SK-MEL-5 (cell line): ENCODE measurements at regions not wholly inside any gene's neighbourhood (a gene's known extent, or its start where the extent isn't known, plus 50 kb on each side); places are given as distances from the start of the nearest gene placed in this dataset.

Experiments
- DNase-seq: peaks from one replicate; pipeline ENCODE4 v3.0.0-alpha.2; 2016; ENCODE audit warnings: low read depth, low spot score
- in situ Hi-C: cut with HindIII; loops from 2 replicates; pipeline ENCODE4 v1.10.0; 2016; ENCODE audit warnings: low sequenced_read_pairs, high pct_unique_total_duplicates, low pct_unique_long_range_greater_than_20kb

DNA sequence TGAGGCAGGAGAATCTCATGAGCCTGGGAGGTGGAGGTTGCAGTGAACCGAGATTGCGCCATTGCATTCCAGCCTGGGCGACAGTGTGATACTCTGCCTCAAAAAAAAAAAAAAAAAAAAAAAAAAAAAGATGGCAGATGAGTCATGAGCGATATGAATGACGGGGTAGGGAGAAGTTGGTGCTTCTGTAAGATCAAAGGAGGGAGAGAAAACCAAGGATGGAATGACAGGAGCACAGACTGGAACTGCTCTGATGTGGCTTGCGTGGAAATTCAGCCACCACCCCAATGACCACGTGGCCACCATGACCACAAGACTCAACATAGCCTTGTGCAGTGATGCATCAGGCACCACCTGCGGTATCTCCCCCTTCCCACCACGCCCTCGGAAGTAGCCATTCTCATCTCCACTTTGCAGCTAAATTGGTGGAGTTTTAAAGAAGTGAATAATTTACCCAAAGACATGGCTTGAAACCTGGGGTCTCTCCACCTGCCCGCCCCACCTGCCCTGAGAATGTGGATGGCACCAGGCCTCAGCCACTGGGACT, 96.0 kb downstream of the ACKR3 start:
- in situ Hi-C loops, result no loop called here
- DNase-seq, result no peak

DNA sequence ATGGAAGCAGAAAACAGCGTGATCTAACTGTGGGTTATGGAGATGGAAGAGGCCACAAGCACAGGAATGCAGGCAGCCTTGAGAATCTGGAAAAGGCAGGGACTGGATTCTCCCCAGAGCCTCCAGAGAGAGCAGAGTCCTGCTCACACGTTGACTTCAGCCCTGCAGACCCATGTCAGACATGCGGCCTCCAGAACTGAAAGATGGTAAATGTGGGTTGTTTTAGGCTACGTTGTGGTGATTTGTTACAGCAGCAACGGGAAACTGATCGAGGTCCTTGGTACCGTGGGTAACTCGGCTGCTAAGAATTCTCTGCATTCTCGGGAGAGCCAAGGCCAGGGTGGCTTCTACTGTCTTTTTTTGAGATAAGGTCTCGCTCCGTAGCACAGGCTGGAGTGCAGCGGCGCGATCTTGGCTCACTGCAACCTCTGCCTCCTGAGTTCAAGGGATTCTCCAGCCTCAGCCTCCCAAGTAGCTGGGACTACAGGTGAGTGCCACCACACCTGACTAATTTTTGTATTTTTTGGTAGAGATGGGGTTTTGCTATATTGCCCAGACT, 97.1 kb downstream of the ACKR3 start:
- DNase-seq, result no peak
- in situ Hi-C loops, result no loop called here

DNA sequence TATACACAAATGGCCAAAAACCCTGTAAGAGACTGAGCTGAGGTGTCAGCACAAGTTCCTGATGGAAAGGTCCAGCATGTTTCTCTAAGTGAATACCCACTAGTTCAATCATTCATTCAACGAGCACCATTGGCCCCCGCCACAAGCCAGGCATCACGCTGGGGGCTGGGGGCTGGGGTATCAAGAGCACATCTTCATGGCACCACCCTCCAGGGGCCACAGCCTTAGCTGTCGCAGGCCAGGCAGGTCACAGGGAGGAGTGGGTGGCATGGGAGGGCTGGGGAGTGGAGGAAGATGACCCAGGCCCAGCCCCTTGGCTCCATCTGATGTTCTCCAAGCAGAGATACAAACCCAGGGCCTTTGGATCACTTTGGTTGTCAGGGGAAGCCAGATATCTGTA, 97.9 kb downstream of the ACKR3 start:
- in situ Hi-C loops, result no loop called here
- DNase-seq, result no peak

DNA sequence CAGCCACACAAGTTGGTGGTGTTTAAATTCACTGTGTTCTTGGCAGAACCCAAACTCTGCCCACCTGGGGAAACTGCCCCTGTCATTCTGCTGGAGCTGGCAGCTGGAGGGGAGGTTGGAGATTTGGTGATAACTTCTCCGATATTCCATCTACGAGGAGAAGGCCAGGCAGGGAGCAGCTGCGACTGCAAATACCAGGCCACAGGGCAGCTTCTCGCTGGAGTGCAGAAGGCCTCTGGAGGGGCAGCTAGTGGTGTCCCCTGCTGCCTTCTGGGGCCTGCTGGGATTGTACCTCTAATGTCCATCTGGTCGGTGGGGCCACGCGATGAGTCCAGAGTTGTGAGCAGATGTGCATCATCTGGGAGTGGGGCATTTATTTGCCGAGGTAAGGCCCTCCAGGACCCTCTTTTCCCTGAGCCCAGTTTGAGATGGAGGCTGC, 98.9 kb downstream of the ACKR3 start:
- in situ Hi-C loops, result no loop called here
- no peak for DNase-seq

DNA sequence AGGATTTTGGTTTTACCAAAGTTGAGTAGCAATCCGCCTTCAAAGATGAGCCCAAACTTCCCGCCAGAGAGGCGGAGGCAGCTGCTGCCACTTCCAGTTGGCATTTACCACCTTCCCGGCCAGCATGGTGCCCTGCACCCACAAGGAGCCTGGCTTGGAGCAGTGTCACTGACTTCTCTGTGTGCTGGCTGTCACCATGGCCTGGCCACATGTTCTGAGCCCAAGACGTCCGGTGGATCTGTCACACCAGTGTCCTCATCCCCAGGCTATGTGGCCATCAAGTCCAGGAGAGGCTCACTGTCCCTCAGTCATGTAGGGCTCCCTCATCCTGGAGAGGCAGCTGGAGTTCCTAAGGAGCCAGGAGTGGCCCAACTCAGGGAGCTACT, 100.6 kb downstream of the ACKR3 start:
- DNase-seq, result no peak
- in situ Hi-C loops, result no loop called here

DNA sequence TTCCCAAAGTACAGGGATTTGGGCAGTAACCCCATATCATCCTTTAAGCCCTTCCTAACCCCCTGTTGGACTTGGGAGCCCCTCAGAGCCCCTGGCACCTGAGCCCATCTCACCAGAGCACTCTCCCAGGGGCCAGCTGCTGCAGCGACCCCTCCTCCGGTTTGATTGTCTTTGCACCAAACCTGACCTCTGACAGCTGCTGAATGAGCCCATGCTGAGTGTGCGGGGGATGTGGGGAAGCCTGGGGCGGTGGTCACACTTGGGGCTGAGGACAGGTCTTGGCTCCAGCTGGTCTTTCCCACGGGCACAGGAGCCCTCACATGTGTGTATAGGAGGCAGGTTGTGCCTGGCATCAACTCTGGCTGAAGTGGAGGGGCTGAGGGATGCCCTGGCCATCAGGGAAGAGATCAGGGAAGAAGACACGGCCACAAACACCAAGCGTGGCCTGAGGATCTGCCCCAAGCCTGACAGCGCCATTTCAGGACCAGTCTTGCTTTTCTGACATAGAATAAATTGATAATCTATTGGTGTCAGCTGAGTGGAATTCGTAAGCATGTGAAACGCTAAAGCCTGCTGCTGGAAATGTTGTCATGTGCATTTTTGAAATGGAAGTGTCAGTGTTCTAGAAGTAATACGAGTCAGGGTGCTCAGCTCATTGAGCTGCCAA, 102.4 kb downstream of the ACKR3 start:
- DNase-seq, result no peak
- in situ Hi-C loops, result no loop called here

DNA sequence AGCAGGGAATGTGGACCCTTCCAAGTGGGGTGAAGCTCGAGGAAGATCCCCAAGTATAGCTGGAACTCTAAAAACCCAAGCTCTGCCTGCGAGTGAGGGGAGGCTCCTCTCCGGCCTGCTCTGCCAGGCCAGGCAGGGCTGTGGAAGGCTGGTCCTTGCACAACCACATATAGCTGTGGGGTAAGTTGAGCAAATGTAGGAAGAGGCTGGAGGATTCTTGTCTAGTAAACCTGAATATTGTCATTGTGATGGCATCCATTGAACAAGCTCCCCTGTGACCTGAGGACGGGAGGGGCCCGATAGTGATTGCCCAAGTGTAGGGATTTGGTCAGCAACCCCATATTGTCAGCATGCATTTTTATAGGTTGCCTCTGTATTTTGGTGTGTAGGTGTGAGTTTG, 103.0 kb downstream of the ACKR3 start:
- in situ Hi-C loops, result no loop called here
- DNase-seq, result no peak

DNA sequence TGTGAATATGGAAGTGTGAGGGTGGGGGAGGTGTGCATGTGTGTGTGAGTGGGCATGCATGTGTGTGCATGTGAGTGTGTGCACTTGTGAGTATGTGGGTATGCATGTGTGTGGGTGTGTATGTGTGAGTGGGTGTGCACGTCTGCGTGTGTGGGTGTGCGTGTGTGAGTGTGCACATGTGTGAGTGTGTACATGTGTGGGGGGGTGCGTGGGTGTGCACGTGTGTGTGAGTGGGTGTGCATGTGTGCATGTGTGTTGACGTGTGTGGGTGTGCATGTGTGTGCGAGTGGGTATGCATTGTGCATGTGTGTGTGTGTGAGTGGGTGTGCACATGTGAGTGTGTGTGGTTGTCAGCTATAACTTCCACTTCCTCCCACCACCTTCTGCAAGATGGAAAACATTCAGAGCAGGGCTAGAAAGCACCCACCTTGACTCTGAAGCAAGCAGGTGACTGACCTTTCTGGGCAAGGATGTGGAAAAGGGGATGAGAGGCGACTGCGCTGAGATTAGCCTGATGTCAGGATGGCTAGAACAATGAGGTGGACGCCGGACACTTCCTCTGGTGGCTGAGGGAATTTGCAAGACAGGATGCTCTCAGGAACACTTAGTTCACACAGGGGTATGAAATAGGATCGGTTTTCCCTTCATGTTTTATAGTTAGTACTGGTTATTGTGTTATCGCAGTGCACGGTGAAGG, 103.6 kb downstream of the ACKR3 start:
- in situ Hi-C loops, result no loop called here
- DNase-seq, result no peak

DNA sequence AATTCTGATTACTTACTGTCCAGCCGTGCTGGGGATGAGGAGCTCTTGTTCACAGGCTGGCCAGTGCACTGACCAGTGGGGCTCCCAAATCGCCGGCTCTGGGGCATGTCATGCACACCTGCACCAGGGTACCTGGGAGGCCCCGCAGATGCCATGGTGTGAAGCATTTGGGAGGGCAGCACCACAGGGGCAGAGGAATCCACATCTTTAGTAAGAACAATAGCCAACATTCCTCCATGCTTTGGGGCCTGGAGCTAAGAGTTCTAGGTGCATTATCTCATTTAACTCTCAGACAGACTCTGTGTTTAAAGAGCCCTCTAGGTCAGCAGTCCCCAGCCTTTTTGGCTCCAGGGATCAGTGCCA, 104.2 kb downstream of the ACKR3 start:
- DNase-seq, result no peak
- in situ Hi-C loops, result no loop called here

DNA sequence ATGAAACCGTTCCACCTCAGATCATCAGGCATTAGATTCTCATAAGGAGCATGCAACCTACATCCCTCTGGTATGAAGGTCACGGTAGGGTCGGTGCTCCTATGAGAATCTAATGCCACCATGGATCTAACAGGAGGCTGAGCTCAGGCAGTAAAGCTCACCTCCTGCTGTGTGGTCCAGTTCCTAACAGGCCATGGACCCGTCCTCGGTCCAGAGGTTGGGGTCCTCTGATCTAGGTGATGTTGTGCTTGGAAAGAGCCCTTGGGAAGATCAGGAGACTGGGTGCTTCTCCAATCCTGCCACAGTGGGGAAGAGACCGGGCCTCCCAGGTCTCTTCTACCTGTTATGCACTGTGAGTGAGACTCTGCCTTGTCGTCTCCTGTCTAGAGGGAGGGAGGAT, 104.6 kb downstream of the ACKR3 start:
- in situ Hi-C loops, result no loop called here
- DNase-seq, result no peak

DNA sequence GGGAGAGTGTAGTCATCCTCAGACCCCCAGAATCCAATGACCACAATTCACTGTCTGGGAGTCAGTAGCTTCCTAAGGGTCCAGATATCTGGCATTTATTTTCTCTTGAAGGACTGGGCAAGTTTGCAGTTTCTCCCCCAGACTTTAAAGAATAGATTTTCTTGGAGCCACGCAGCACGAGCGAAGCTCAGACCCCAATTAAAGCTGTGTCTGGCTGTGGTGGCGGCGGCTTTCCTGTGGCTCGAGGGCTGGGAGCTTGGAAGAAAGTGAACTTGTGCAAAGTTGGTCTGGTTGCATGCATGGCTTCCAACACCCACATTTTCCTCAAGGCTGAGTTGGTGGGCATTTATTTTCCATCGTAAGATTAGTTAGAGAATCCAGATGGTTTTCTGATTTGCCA, 105.0 kb downstream of the ACKR3 start:
- no peak for DNase-seq
- in situ Hi-C loops, result no loop called here

DNA sequence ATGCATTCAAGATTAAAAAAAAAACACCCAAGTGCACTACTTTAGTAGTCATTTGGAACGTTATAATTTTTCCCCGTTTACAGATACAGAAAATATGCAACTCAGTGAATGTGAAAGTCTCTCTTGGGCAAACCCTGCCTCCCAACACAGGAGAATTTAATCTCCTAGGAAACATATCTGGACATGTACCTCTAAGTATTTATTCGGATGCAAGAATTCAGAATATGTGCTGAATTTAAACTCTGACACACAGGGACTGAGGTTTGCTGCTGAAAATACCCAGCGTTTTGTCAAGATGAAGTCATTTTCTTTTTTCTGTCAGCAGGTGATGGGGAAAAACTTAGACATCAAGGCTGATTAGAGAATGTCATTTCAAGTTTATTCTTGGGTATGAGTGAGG, 105.4 kb downstream of the ACKR3 start:
- in situ Hi-C loops, result no loop called here
- DNase-seq, result no peak

DNA sequence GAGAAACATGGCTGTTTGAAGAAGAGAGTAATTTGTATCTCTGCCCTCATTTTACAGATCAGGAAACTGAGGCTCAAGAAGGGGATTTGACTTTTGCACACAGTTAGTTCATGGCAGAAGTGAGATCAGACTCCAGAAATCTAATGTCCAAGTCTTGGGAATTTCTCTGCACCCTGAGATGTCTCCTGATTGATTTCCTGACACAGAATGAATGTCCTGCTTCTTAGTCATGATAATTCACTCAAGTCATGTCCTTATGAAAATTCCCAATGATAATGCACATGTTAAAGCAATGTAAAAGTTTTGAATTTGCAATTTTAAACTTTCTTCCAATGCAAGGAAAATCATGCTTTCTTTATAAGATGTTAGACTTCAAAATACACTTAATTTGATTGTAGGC, 105.9 kb downstream of the ACKR3 start:
- DNase-seq, result no peak
- in situ Hi-C loops, result no loop called here

DNA sequence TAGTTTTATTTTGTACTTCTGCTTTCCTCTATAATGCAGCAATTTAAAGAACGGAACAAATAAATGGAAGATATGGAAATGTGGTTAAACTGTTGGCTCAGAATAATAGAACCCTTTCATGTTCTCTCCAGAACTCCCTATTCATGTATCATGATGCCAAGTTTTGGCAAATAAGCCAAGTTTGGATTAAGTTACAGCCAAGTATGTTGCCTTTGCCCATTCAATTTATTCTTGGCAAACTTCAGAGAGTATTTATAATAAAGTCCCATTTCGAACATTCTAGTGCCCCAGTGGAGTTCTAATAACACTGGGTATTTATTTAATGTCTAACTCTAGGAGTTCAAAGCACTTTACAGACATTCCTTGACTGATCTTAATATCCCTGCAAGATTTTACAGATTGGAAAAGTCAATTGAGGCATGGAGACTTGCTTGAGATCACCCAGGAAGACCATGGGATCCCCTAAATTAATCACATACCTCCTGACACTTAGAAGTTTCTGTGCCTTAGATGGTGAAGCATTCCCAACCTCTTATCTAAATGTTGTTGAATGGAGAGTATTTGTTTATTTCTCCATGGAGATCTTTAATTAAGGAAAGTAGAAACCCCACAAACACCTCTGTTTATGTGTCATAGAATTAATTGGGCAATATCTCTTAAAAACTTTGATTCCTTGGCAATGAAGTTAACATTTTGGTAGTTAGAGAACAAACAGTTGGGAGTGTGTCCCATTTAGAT, 106.7 kb downstream of the ACKR3 start:
- no peak for DNase-seq
- in situ Hi-C loops, result no loop called here

DNA sequence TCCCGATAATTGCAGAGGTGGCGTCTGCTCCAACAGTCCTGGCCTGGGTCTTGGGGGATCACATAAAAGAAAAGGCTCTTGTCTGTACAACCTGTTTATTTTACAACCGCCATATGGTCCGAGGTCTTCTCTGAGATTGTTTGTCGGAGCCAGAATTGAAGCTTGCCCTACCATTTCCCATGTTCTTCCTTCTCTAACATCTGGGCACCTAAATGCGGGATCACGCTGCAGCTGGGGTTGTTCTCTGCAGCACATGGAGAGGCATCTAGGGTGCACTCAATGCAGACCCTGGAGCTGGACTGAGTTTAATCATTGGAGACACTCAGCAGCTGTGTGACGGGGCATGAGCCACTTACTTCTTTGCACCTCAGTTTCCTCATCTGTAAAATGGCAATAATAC, 107.7 kb downstream of the ACKR3 start:
- in situ Hi-C loops, result no loop called here
- DNase-seq, result no peak

DNA sequence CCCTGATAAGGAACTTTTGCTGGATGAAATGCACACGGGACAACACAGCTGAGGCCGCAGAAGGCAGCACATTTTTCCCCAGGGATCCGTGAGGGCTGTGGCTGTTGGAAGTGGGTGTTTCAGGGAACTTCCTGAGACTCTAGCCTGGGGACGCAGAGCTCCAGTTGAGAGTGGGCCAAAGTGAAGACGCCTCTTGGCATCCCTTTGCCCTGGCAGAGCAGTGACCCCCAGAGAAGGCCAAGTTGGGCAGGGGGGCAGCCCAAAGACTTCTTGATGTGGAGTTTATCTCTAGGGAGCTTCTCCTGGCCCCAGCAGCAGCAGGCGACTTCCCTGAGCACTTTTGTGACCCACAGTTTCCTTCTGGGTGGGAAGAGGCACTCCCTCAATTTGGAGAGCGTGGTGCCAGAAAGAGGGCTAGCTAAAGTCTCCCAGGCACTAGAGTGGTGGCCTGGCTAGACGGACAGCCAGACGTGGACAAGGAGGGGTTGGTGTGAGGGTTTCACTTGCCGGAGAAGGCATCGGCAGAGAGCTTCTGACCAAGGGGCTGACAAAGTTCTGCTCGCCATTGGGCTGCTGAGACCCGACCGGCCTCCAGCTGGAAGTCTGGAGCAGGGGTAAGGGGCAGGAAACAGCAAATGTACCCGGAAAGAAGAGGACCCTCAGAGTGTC, 108.8 kb downstream of the ACKR3 start:
- in situ Hi-C loops, result no loop called here
- DNase-seq, result no peak

DNA sequence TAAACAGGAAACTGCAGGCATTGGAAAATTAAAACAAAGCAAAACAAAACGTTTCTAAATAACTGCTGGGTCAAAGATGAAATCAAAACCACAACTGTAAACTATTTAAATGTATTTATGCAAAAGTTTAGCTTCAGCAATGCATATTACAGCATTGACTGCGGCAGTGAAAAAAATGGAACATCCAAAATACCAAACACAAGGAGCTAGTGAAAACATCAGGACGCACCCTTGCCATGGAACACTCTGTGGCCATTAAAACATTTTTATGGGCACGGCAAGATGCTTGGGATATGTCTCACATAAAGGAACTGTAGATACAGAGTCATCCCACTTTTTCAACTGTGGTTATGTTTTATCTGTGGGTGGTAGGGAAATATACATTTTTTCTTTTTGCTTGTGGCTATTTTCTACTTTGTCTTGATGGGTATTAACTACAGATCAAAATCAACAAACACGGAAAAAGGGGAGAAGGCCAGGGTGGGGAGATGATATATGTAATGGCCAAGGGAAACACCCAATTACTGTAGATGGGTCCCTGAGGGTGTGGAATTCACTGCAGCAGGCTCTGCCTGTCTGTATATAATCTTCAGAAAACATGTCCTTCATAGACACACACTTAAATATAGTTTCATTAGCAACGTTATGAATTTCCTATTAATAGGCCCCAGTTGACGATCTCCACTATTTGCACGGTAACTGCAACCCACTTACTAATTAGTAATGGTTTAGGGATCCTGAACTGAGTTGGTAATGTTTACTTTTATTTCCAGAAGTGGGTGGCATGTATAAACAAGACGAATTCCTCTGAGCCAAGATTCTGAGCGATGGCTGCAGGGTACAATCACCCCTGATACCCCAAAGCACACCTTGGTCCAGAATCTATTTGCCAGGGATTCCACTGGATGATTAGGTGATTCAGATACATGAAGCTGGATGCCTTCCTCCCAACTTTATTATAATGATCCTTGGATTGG, 110.5 kb downstream of the ACKR3 start:
- DNase-seq, result no peak

More for the DNA sequence above, 110.5 kb downstream of the ACKR3 start:
- in situ Hi-C loops, result no loop called here
